ENCODE measurements at regions not wholly inside any gene's neighbourhood (a gene's known extent, or its start where the extent isn't known, plus 50 kb on each side); places are given as distances from the start of the nearest gene placed in this dataset.
"Not testable (repeated sequence)": the region's sequence is repeated elsewhere in the genome, so short reads cannot be mapped to it uniquely, and the experiment has no call there.

DNA sequence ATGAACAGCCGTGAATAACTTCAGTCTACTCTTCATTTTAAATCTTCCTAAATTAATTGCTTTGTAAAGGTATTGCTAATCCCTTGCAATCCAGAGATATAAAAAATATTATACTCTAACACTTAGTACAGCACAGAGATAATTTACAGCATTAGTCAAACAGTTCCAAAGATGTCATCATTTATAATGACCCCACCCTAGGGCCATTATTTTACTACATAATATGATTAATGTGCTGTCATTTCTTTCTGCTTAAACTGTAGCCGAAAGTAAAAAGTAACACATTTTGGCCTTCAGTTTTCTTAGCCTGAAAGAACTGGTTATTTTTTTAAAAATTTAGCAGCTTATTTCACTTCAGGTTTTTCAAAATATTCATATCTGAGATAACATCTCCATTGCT is 256.3 kb upstream of the RFC3 start:
- no peak for DNase-seq

DNA sequence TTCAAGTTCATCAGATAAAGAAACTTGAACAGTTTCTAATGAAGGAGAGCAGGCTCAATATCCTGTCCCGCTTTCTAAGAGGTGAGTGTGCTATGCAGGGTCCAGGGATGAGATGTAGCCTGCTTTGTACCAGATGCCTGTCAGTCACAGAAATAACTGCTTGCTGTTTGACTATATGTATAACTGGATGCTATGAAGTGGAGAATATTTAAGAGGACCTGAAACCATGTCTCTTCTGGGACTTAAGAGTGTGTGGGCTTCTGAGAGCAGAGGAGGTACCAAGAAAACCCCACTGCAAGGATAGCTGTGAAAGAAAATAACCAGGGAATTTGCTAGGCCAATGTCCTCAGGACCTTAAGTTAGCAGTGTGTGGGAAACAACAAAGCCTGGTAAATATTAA is 246.3 kb upstream of the RFC3 start:
- DNase-seq: no peak

DNA sequence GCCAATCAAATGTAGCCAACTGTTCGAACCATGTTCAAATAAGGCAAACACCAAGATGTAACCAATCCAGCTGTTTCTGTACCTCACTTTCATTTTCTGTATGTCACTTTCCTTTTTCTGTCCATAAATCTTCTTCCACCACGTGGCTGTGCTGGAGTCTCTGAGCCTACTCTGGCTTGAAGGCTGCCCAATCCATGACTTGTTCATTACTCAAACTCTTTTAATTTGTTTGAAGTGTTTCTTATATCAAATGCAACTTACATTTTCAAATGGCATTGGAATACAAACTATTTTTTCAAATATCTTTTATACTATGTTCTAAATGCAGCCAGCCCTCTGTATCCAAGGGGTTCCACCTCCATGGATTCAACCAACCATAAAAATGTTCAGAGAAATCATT is 245.6 kb upstream of the RFC3 start:
- DNase-seq: not testable (repeated sequence)

- DNase-seq: no peak
Measured at GRCh38 chr13:33575378-33575777, 242.6 kb upstream of the RFC3 start.

GRCh38 chr13:33577007-33577406 is 240.9 kb upstream of the RFC3 start:
- no peak for DNase-seq

DNA sequence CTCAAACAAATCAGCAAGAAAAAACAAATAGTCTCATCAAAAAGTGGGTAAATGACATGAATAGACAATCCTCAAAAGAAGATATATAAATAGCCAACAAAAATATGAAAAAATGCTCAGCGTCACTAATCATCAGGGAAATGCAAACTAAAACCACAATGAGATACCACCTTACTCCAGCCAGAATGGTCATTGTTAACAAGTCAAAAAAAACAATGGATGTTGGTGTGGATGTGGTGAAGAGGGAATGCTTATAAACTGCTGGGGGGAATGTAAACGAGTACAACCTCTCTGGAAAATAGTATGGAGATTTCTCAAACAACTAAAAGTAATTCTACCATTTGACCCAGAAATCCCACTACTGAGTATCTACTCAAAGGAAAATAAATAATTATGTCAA is 239.2 kb upstream of the RFC3 start:
- no peak for DNase-seq

GRCh38 chr13:33582121-33582520 is 235.8 kb upstream of the RFC3 start:
- no peak for DNase-seq

DNA sequence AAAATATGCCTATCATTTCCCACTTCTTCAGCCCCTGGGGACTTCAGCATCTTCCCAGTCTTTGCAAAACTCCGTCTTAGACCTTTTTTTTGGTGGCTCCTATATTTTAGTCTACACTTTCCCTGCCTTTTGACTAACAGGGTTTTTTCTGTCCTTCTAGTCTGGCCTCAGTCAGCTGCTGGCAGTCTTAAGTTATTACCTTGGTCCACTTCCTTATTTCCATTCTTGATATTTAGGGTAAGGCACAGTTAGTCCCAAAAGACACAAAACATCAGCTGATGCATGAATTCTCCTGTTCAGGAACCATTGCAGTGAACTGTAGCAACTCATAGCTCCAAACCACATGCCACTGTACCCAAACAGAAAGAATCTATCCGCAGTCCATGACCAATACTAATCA is 234.6 kb upstream of the RFC3 start:
- DNase-seq: no peak

DNA sequence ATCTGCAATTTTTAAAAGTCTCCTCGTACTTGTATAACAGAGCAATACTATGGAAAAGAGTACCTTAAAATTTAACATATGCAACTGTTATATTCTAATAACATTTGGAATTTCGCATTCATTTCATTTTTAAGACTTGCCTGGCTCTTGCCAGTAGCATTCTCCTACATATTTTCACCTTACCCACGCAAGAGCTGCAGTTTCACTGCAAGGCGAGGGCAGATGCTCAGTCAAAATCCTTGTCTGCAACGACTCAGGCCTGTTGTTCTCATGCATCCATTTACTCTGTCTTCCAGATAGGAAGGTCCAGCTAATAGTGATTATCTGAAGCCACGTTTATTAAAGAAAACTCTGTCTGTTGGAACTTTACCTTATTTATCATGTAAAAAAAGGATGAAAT is 227.0 kb upstream of the RFC3 start:
- no peak for DNase-seq

- DNase-seq: no peak
Measured at GRCh38 chr13:33606692-33607091, 211.3 kb upstream of the RFC3 start.

DNA sequence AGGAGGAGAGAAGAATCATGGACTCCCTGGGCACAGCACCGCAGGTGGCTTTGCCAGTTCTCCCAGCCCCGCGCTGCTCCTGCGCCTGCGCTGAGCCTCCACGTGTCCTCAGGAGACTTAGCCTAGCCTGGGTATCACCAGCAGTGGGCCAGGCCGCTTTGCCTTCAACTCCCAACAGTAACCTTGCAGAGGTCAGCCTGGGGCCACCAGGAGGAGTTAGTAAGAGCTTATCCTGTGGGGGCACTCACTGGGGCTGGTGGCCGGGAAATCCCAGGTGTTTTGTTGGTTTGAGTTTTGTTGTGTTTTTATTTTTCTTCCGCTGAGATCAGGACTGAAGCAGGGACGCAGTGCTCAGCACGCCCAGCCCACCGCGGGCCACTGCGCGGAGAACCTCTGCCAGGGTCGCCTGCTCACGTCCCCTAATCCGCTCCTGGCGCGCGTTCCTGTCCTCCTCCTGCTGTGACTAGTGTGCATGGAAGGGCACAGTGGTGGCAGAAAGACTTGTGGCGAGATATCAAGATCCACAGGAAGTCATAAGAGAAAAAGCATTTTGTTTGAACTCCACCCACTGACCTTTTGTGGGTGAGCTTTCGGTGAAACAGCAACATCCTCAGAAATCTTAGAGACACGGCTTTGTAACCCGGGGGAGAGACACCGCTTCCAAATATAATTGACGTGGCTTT is 207.4 kb upstream of the RFC3 start:
- no peak for DNase-seq

GRCh38 chr13:33611121-33611805 is 206.7 kb upstream of the RFC3 start:
- DNase-seq: no peak

DNA sequence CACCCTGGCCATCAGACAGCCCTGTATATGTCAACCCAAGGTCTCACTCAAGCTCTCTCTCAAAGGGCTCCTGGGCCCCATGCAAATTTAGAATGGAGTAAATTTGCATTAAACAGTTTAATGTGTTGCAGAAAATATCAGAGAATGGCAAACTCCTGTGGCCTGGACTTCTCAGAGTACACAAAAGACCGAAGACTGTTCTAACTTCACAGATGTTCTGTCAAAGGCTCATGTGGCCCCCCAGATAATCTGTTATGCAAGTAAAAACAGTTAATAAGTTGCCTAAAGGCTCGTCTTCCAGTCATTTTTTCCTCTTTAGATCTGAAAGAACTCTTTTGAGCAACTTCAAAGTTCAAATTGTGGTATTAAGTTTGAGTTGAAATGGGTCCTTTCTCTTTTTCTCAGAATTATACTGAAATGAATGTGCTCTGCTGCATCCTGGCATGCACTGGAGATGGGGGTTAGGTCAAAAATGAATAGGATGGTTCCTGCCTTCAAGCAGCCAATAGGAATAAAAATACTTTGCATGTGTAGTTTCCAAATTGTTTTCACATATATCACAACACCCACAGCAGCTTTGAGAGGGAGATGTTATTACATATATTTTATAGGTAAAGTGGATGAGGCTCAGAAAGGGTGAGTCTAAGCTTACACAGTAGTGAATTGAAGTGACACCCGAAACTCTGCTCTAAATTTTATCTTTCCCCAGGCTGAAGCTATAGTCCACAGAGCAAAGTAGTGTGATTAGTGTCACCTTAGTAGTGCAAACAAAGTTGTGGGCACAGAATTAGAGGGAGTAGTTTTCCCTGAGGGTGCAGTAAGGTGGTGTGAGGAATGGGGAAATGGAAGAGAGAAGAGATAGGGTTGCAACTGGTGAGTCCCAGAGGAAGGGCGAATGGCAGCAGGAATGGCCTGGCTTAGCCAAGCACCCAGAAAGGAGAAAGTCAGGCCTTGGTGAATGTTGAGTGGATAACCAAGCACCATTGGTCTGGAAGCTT is 205.0 kb upstream of the RFC3 start:
- no peak for DNase-seq

DNA sequence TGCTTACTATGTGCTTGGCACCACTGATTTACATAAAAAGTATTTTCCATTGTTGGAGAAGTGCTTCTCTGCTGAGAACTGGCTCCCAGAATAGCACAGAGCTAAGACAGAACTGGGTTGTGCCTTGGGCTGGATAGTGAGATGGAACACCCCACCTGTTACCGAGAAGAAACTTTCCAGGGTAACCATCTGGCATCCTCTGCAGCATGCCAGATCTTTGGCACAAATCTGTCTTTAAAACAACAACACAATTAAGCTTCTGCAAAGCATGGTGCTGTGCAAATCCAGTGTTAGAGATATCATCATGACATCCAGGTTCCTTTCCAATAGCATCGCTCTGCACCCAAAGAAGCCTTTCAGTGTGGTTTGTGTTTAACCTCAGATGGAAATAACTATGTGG is 202.5 kb upstream of the RFC3 start:
- DNase-seq: no peak

DNA sequence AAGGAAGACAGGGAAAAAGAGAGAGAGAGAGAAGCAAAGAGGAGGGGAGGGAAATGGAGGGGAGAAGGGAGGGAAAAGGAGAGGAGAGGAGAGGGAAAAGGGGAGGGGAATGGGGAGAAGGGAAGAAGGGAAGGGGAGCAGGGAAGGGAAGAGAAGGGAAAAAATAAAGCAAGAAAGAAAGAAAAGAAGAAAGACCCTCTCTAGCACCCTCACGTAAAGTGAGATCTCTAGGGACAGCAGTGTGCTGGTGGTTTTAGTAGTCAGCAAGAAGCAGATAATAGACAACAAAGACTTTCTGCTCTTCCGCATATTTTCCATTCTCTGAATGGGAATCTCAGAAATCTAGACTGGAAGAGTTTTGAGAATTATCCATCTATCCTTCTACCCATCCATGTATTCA is 201.8 kb upstream of the RFC3 start:
- no peak for DNase-seq

- DNase-seq: no peak
Measured at GRCh38 chr13:33617055-33617454, 200.9 kb upstream of the RFC3 start.

- no peak for DNase-seq
Measured at GRCh38 chr13:33624253-33624652, 193.7 kb upstream of the RFC3 start.

- no peak for DNase-seq
Measured at GRCh38 chr13:33624740-33625139, 193.2 kb upstream of the RFC3 start.

GRCh38 chr13:33626407-33626806 is 191.5 kb upstream of the RFC3 start:
- DNase-seq: no peak

- DNase-seq: no peak
Measured at GRCh38 chr13:33628662-33629061, 189.3 kb upstream of the RFC3 start.

DNA sequence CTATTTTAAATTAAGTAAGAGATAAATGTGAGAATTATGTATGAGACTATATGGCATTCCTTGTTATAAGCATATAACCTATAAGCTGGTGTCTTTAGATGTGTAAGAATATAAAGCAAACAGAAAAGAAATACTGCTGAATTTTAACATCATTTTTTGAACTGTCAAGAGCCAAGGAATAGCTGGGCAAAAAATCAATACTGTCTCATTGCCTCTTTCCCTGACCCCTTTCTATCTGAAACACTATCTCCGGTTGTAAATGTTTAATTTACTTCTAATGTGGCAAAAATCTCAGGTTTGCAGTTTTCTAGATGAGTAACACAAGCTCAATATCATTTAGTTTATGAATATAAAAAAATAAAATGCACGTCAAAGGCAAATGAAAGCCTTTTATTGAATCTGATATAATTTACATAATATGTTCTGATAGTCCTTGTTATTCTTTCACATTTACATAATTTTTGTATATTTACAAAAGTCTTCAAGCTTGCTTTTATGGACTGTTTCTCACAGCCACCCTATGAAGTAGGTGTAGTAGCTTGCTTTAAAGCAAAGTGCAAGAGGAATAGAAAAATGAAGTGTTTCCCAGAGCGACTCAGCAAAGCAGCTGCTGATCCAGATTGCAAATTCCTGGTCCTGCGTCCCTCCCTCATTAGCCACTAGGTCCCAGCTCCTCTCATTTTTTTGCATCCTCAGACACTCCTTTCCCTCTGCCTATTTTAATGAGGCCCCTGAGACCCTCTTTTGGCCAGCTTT is 188.2 kb upstream of the RFC3 start:
- DNase-seq: no peak

DNA sequence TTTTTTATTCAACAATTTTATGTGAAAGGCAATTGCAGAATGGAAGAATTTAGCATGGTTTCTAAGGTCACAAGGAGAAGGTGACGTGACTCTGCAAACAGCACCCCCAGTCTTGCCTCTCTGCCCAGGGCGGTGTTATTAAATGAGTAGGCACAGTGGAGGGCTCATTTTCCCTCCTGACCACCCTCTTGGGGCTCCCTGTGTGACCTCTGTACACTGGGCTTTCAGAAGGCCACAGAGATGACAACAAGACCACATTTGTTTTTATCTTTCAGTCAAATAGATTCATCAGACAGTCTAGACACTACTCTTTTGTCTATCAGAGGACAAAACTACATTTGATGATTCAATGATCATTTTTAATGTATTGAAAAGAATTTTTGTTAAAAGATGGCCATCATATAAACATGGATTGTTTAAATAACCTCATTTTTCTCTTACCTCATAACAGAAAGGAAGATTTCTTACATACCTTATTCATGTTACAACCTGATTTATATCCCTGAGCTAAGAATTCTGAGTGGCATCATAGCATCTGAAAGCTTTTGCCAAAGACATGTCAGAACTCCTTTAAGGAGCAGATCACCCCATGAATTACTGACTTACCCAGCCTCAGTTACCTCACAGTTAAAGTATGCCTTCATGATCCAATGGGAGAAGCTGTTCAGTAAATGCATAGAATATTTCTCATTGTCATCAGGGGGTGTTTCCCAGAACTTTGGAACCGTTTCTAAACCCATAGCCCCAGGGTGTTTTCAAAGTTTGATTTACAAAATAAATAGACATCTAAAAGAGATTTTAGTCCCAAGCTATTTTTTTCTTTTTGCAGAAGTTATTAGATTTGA is 184.0 kb upstream of the RFC3 start:
- no peak for DNase-seq

Data from GF-D8 (cell line).